ENCODE measurements at regions not wholly inside any gene's neighbourhood (a gene's known extent, or its start where the extent isn't known, plus 50 kb on each side); places are given as distances from the start of the nearest gene placed in this dataset.
"Not testable (repeated sequence)": the region's sequence is repeated elsewhere in the genome, so short reads cannot be mapped to it uniquely, and the experiment has no call there.

DNA sequence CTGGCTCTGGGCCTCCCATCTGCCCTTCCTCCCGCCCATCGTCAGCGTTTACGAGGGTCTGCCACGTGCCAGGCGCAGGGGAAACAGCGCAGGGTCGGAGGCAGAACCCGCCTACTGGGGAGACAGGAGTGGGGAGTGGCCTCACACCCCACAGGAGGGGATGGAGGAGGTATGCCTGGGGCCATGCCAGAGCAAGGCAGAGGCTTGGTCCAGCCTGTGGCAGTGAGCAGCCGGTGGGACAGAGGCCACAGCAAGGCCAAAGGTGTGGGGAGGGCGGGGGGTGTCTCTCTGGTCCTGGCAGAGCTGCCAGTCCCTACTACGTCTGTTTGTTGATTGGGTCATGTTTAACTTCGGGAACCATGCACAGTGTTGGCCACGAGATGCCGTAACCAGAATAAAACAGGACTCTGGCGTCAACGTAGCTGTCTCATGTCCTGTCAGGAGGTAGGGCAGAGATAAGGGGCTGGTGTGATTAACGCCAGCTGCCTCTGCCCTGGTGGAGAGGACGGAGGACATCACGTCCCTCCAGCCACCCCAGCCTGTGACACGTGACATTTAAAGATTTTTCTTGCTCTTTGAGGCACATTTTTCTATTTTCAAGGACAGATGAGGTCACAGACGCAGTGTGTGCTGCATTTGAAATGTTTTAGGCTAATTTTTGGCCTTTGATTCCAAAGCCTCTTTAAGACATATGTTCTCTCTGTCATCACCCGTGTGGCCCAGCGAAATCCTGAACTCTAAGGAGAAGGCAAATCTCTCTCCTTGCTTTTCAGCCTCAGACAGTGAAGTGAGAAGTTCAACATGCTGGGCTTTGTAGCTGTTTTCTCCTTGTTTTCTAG, 193.3 kb downstream of the LAT start:
- DNase-seq: not testable (repeated sequence)

DNA sequence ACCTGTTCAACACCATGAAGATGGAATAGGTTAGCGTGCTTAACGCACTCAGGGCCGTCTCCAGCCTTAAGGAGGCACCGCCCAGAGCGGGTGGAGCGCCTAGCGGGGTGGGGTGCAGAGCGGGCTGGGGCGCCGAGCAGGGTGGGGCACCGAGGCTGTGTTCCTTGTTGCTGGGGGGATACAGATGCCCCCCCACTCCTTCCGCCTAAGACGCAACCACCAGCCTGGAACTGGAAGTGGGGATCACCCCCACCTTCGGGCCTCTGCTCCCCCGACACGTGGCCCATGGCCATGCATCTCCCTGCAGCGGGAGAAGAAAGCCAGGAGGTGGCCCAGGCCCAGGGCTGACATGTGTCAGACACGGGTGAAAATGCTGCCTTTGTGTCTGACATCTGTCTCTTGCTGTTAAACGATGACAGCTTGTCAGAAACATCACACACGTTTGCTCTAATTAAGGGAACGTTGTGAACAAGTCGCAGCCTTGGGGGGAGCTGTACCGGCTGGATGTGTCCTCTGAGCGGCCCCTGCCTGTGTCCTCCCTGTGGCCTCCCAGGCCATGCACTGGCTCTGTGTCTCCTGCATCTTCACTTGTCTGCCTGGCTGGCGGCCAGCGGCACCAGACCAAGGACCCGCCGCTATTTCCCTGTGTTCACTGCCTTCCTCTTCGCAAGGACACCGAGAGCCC, 192.5 kb downstream of the LAT start:
- not testable (repeated sequence) for DNase-seq

DNA sequence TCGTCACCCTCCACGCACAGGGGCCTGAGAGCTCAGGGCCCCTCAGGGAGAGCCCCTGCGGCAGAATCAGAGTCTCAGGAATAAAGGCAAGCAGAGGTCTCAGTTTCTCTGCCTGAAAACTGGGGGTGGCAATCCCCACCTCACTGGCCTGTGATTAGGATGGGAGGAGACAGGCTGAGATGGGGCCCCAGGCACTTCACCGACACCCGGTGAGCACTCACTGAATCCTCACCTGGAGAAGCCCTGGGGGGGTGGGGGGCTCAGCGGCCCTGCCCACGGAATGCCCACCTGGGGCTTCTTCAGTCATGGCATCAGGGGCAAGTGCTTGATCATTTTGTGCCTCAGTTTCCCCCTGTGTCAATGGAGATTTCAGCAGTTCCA, 192.0 kb downstream of the LAT start:
- DNase-seq: not testable (repeated sequence)

DNA sequence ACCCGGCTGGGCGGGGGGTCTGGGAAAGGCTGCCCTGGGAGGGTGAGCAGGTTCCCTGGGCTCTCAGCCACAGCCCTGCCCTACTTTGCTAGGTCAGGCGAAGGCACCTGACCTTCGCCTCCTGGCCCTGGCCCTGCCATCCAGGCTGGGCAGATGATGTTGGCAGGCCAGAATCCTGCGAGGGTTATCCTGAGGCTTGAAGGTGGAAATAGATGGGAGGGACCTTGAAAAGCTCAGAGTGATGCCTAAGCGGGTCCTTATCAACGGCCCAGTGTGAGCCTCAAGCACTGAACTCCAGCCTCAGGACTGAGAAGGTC, 191.3 kb downstream of the LAT start:
- DNase-seq: not testable (repeated sequence)

DNA sequence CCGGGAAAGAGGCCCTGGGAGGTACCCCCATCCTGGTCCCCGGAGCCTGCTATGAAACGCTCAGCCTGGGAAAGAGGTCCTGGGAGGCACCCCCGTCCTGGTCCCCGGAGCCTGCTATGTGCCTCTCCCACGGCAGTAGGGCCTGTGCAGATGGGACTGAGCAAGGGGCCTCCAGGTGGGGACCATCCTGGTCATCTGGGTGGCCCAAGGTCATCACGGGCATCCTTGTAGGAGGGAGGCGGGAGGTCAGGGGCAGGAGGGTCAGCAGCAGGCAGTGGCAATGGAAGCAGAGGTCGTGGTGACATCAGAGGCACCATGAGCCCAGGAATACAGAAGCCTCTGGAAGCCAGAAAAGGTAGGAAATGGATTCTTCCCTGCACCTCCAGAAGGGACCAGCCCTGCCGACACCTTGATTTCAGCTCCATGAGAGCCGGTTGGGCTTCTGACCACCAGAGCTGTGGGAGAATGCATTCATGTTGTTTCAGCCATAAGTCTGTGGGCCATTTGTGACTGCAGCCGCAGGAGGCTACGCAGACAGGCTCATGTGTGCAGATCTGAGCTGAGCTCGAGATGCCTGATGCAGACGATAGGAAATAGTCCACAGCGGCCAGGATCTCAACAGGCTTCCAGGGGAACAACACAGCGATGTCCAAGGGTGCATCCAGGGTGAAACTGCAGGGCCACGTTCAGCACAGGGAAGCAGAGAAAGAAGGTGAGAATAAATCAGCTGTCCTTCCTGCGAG, 190.7 kb downstream of the LAT start:
- not testable (repeated sequence) for DNase-seq

DNA sequence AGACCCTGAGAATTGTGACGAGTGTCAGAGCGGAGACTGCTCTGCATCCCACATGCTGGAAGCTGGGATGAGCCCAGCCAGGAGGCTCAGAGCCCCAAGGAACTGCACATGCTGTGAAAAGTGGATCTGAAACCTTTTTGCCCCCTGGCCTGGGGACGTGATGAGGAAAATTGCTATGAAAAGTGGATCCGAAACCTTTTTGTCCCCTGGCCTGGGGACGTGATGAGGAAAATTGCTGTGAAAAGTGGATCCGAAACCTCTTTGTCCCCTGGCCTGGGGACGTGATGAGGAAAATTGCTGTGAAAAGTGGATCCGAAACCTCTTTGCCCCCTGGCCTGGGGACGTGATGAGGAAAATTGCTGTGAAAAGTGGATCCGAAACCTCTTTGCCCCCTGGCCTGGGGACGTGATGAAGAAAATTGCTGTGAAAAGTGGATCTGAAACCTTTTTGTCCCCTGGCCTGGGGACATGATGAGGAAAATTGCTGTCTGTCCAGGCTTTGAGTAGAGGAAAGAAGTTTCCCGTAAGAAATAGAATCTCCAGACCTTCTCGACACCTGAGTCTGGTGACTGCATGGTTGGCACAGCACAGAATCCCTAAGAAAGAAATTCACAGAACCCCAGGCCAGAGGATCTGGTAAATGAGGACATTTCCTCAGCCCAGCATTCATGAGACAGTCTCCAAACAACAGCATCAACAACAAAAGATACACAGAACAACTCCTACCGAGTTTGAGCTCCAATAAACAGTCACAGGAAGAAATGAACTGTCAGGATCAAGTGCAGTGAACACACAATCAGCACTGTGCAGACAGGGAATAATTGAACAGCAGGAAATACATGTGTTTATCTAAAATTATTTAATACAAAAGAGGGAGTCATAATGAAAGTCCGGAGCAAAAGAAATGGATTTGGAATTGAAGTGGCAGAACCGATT, 188.8 kb downstream of the LAT start:
- DNase-seq: not testable (repeated sequence)

DNA sequence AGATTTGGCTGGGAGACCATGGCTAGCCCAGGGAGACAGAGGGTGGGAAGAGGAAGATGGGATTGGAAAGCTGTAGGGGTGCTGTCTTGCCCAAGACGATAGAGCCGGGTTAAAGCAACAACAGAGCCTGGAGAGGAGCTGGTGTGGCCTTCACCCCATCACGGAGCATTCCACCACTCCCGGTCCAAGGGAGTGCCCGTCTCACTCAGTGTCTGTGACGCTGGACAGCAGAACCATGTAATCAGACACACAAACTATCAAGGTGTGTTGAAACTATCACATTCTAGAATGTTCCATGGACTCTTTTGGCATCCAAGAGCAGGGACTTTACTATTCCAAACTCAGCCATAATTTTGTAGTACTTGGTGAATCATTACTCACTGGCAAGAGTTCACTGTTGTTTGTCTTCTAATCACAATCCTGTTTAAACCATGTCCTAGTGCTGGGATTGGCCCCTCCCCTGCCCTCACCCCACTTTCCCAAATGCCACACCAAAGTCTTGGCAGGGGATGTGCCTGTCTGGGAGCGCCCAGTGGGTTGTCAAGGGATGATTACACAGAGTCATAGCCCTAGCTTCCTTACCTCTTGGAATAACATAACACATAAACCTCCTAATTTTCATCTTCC, 187.4 kb downstream of the LAT start:
- not testable (repeated sequence) for DNase-seq

DNA sequence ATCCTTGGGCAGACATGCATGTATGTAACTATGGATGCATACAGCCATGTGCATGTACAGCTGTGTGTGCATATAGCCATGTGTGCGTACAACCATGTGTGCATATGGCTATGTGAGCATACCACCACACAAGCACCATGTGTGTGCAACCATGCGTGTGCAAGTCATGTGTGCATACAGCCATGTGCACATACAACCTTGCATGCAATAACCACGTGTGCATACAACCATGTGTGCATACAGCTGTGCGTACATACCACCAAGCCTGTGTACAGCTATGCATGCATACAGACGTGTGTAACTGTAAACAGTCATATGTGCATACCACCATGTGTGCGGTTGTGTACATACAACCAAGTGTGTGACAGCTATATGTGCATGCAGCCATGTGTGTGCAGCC, 186.4 kb downstream of the LAT start:
- DNase-seq: not testable (repeated sequence)

DNA sequence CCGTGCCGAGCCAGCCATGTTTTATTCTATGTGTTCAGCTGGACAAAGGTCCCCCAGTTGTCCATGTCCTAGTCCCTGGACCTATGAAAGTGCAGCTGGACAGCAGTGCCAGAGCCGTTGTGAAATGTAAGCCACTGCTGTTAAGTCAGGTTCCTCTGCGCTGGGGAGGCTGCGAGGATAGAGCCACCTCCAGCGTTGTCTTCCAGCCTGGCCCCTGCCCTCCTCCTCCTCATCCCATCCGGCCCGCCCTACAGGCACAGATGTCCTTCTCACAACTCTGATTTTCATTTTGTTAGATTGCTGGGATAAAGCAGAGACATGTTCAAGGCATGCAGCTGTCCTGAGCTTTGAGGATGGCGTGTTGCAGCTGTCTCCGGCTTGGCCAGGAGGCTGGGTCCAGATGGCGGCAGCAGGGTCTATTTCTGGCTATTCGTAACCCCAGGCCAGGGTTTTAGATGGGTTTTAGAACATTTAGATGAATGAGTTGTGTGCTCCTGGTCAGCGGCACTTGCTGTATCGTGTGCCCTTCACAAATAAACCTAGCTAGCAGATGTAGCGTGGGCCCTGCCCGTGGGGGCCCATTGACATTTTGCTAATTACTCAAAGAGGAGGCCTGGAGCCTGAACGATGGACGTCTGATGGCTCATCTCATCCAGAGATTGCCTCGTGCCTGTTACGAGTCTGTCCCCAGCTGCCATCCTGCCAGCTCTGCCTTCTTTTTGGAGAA, 185.7 kb downstream of the LAT start:
- not testable (repeated sequence) for DNase-seq

DNA sequence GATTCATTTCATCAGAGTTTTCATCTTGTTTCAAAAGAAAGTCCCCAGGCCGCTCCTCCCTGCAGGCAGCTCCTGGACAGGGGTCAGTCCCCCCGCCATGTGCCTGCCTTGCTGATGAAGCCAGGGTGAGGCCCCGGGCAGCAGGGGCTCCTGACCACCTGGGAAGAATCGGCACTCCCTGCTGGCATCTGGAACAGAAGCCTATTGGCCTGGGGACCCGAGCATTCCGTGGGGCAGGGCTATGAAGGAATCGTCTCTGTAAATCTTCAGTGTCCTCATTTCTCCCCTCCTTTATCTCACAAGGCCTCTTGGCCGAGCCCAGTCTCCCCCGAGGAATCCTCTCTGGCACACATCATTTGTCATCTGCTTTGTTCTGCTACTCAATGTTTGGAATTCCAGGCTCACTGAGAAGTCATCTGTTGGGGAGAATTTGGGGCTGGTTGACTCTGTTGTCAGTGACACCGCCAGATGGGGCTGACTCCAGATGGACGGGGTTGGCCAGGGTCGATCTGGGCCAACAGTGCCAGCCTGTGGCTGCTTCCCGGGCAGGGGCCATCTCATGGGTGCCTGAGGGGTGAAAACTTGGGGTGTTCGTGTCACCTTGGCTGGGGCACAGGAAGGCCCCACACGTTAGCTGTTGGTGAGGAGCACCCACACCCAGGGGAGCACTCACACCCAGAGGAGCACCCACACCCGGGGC, 184.6 kb downstream of the LAT start:
- DNase-seq: not testable (repeated sequence)

DNA sequence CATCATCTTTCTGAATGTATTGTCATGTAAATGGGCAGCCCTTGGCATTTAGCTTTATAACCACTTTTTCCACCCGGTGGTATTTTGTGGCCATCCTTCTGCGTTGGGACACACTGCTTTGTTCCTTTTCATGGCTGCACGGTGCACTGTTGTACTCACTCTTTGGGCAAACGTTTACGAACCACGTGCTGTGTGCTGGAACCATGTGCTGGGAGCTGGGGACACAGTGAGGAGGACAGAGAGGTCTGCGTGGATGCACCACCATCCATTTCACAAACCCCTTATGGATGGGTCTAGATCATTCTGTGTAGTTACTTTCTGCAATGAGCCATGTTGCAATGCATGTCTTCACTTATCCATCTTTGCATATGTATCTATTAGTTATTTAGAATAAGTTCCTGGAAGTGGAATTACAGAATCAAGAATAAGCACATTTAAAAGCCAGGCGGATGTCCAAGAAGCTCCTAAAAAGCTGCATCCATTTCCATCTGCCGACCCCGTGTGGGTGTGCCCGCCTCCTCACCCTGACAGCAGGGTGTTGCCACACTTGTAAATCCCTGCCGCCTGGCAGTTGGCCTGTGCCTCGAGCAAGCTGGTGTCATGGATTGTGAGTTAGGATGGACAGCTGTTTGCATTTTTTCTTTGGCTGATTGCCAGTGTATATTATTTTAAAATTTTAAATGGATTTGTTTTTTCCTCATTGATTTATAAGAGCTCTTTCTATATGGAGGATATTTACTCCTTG, 183.8 kb downstream of the LAT start:
- not testable (repeated sequence) for DNase-seq

DNA sequence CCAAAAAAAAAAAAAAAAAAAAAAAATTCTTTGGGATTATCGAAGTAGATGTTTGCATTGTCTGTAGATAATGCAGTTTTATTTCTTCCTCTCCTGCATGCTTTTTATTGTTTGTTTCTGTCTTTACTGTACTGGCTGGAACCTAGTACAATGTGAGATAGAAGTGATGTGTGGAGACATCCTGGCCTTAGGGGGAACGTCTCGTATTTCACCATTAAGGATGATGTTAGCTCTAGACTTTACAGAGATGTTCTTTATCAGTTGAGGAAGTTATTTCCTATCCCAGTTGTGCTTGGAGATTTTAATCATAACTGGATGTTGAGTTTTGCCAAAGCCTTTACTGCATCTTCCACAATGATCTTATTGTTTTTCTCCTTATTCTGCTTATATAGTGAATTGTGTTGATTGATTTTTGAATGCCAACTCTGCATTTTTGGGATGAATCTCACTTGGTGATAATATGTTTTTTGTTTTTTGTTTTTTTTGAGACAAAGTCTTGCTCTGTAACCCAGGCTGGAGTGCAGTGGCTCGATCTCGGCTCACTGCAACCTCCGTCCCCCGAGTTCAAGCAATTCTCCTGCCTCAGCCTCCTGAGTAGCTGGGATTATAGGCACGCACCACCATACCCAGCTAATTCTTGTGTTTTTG, 179.7 kb downstream of the LAT start:
- not testable (repeated sequence) for DNase-seq

DNA sequence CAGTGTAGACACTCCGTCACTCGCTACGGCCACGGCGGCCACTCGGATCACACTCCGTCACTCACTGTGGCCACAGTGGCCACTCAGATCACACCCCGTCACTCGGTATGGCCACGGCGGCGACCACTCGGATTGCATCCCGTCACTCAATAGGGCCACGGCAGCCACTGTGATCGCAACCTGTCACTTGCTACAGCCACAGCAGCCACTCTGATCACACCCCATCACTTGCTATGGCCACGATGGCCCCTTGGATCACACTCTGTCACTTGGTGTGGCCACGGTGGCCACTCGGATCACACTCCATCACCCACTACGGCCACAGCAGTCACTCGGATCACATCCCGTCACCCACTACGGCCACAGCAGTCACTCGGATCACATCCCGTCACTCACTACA, 175.3 kb downstream of the LAT start:
- not testable (repeated sequence) for DNase-seq

DNA sequence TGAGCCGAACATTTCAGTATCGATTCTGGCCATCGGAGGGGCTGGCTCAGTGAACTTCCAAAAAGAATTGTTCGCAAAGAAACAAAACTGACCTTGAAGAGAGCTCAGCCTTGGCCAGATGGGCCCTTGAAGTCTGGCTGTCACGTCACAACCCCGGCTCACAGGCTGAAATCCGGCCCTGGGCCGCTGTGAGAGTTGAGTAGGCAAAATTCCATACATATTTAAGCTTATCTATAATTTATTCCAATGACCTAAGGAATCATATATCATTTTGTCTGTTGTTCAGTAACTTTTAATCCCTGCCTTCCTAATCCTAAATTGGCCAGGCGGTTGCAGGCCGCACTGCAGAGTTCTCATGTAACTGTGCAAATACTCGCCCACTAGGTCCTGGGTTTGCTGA, 174.8 kb downstream of the LAT start:
- DNase-seq: not testable (repeated sequence)

DNA sequence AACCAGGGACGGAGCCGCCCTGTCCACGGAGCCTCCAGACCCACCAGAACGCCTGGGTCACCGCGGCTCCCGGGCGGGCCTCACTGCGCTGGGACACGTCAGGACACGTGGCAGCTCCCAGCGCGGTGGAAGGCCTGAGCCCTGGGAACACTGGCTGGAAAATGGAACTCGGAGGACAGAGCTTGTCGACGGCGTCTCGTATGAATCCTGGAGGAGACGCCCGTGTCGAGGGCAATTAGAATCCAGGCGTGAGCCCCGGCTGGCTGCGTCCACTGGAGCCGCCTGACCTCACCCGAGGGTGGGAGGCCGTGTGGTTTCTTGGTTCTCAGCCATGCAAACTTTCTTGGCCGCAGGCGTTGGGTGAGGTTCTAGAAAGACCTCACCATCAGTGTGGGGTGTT, 173.9 kb downstream of the LAT start:
- DNase-seq: no peak

DNA sequence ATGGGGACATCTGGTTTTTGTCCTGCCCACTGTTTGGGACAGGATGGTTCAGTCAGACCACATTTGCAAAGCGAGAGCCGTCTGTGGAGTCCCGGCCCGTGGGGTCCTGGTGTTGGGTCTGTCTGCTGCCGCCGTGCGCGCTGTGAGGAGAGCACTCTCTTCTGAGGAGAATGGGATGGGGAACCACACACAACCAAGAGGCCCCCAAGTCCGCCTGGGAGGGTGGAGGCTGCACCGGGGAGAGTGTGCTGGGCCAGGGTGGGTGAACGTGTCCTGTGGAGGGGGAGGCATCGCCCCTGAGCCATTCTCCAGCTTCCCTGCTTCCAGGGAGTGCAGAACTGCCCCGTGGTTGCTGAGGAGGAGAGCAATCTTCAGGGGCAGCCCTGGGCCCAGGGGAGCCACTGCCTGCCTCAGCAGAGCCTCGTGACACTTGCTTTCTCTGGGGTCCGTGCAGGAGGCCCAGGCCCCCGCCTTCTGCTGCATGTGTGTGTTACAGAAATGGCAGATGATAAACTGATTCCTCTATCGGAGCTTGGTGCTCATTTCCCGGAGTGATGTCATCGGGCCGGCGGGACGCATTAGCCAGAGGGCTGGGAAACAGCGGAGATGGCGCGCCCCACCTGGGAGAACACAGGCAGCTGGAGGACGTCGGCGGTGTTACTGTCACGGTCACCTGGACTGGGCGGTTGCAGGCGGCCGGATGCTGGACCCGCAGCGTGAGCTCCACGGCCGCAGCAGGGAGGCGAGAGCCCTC, 173.4 kb downstream of the LAT start:
- DNase-seq: not testable (repeated sequence)

DNA sequence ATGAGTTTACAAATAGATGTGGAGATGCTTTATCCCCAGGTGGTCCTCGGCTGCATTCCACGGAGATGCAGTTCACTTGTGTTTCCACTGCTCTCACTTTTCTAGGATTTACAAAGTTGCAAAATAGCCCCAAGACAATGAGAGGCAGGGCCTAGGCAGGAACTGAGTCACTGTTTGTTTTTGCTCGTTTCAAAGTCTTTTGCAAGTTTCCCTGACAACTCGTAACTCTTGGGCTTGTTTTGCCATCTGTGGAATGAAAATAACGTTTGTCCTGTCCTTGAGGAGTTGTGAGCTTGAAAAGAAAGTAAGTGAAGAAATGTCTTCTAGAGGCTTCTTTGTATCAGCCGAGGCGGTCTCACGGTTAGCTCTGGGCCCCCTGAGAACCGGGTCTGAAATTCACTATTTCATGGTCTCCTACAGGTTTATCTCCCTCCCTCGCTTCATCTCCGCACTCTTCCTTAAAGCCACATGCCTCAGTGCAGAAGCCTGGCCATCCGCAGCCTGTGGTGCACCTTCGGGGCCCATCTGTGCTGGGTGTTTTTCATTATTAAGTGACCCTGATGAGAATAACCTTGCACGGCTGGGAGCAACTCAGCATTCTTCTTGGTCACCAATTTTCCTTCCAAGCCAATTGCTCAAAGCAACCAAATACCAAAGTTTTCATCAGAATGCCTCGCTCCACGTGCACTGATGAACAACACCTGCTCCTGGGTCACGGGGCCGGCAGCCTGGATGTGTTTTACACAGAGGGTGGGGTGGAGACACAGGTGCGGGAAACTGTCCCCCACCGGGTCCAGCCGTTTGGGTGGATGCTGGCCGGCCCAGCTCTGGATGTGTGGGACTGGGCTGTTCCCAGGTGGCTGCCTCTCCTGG, 172.4 kb downstream of the LAT start:
- not testable (repeated sequence) for DNase-seq

DNA sequence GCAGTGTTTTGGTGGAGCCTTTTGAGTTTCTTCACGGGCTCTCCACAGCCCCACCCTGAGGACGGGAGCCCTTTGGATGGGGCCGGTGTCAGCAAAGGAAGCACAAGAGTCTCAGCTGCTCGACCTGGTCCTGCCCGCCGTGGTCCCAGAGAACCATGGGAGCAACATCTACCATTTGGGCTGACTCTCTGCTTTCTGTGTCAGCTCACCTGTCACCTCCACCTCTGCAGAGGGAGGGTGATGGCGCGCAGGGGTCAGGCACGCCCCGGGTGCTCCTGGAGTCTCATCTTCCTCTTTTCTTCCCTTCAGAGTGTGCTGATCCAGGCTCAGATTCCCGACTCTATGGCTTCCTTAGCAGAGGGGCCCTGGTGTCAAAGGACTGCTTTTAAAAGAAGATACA, 171.7 kb downstream of the LAT start:
- DNase-seq: no peak

Data from activated CD4-positive, alpha-beta T cell treated with anti-CD3 and anti-CD28 coated beads, Interleukin-2, amount 50 U/mL, for 4 hours (primary cell).